SKM-1 treated with dmso at 0.1 percent for 144 hours (cell line): ENCODE measurements at regions not wholly inside any gene's neighbourhood (a gene's known extent, or its start where the extent isn't known, plus 50 kb on each side); places are given as distances from the start of the nearest gene placed in this dataset.
"Not testable (repeated sequence)": the region's sequence is repeated elsewhere in the genome, so short reads cannot be mapped to it uniquely, and the experiment has no call there.

ENCODE experiments used
- DNase-seq: peaks from one replicate; lab custom pipeline; 2025; ENCODE audit not compliant: unreplicated experiment; lab: John Stamatoyannopoulos, UW

GRCh38 chr6:67458265-67458664 is 1176.8 kb upstream of the ADGRB3 start:
- no peak for DNase-seq

GRCh38 chr6:67451874-67452273 is 1183.2 kb upstream of the ADGRB3 start:
- DNase-seq, result no peak

- DNase-seq, result no peak
Observed at GRCh38 chr6:67450641-67451040, 1184.4 kb upstream of the ADGRB3 start.

DNA sequence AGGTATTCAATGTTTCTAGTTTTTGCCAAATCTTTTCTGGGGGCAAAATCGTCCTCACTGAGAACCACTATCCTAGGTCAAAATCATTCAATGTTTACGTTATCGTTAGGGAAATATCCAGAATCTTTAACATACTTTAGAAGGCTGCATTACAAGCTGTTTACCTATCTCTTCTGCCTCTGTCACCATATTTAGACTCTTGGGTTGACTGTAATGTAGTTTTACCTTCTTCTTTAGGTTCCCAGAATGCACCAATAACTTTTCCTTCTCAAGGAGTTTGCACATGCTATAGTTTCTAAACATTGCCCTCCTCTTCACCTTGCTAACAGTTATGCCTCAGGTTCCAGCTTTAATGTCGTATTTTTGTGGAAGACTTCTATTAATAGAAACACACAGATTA is 1185.5 kb upstream of the ADGRB3 start:
- no peak for DNase-seq

- peak; percentile 30 for DNase-seq
Observed at GRCh38 chr6:67433124-67433523, 1202.0 kb upstream of the ADGRB3 start.

DNA sequence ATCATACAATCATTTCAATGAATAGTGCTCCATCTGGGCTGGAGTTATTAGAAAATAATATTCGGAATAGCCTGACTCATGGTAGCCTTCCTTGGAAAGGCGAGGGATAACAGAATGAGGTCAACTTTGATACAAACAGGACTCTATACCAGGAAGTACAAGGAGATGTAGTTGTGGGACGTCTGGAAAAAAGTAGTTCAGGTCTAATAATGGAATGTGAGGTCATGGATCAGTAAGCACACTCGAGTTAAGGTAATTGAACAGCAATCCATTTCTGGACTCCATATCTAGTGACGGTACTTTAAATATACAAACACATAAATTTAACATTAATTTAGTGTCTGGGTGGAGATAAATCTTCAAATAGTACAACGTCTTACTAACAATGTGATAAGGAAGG is 1204.0 kb upstream of the ADGRB3 start:
- DNase-seq, result no peak

DNA sequence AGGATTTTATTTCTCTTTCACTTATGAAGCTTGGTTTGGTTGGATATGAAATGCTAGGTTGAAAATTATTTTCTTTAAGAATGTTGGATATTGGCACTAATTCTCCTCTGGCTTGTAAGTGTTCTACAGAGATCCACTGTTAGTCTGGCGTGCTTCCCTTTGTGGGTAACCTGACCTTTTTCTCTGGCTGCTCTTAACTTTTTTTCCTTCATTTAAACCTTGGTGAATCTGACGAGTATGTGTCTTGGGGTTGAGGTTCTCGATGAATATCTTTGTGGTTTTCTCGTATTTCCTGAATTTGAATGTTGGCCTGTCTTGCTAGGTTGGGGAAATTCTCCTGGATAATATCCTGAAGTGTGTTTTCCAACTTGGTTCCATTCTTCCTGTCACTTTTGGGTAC is 1208.4 kb upstream of the ADGRB3 start:
- DNase-seq, result not testable (repeated sequence)

DNA sequence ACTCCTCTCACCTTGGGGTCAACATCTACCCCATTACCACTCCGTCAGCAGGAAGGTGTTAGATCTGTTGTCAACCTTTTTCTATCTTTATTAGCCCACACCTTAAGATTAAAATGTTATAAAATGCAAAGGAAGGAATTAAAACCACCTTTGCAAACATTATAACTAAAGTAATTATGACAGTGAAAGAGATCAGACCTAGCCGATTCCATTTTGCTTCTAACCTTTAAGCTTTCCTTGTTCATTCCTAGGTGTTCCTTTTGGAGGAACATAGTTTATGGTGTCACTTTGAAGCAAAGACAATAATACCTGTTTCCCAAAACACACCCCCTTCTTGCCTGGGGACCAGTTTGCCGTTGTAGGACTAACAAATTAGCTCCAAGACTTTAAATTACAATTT is 1223.0 kb upstream of the ADGRB3 start:
- DNase-seq, result no peak

DNA sequence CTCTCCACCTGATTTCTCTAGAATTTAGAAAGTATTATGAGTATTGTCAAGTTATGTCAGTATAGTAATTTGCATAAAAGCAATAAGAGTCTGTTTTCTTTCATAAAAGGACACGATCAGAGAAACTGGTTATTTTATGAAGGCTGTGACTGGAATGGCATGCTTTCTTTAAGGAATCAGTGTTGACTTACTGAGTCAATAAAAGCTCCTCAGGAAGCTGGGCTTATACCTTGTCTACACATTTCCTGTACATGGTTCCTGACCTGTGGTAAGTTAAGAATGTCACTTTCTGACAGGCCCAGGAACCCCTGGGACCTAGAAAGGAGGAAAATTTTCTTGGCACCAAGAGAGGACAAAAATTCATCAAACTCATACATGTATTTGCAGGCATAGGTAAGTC is 1224.0 kb upstream of the ADGRB3 start:
- no peak for DNase-seq

GRCh38 chr6:67394254-67394653 is 1240.8 kb upstream of the ADGRB3 start:
- DNase-seq, result no peak

GRCh38 chr6:67393356-67393755 is 1241.7 kb upstream of the ADGRB3 start:
- DNase-seq, result no peak

GRCh38 chr6:67391955-67392354 is 1243.1 kb upstream of the ADGRB3 start:
- DNase-seq, result no peak

GRCh38 chr6:67369679-67370078 is 1265.4 kb upstream of the ADGRB3 start:
- DNase-seq, result no peak

GRCh38 chr6:67362976-67363375 is 1272.1 kb upstream of the ADGRB3 start:
- DNase-seq, result no peak

GRCh38 chr6:67361264-67361663 is 1273.8 kb upstream of the ADGRB3 start:
- DNase-seq, result no peak

GRCh38 chr6:67358241-67358640 is 1276.8 kb upstream of the ADGRB3 start:
- no peak for DNase-seq

GRCh38 chr6:67353861-67354260 is 1281.2 kb upstream of the ADGRB3 start:
- DNase-seq, result no peak

DNA sequence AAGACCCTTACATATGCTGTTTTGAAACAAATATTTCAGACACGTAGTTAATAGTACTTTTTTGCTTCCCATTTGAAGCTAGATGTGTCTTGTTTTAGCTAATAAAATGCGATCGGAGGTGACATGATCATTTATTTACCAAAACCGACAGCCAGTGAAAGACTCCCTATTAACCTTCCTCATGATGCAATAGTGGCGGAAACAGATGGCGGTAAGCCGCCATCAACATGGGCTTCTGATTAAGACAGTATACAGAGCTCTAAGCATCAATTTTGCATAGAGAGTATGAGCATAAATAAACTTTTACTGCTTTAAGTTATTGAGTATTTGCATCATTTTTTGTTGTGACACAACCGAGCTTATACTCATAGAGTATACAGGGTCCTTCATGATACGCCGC is 1282.4 kb upstream of the ADGRB3 start:
- DNase-seq, result no peak

GRCh38 chr6:67350729-67351128 is 1284.4 kb upstream of the ADGRB3 start:
- no peak for DNase-seq

DNA sequence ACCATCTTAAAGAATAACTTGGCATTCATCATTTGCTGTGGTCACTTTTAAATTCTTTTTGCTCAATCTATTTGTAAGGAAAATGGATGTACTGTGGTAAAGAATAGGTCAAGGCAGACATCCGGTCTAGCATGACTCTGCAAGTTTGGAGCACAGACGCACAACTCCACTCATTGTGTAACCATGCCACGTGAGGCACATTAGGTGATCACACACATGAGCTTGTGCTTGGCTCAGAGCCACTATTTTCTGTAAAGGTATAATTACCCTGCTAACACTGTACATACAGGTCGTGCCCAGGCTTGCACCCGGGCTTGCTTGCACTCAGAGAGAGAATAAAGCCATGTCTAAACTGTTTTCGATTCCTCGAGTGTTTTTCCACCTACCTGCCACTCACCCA is 1289.1 kb upstream of the ADGRB3 start:
- DNase-seq, result no peak

GRCh38 chr6:67336014-67336413 is 1299.1 kb upstream of the ADGRB3 start:
- no peak for DNase-seq

DNA sequence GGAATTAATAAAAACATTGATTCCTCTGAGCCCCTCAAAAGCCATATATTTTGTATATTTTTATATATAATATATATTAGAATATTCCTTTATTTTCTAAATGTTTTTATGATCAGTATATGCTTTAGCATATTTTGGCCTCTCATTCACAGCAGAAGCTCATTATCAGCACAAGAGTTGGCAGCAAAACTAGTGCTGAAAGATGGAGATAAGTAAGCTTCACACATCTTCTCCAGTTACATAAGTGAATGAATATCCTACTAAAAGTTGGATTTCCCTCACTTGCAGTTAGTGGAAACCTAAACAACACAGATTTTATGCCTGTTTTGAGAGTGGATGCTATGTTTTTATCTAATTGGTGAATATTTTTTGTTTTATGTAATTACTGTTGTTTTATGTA is 1303.8 kb upstream of the ADGRB3 start:
- DNase-seq, result no peak

DNA sequence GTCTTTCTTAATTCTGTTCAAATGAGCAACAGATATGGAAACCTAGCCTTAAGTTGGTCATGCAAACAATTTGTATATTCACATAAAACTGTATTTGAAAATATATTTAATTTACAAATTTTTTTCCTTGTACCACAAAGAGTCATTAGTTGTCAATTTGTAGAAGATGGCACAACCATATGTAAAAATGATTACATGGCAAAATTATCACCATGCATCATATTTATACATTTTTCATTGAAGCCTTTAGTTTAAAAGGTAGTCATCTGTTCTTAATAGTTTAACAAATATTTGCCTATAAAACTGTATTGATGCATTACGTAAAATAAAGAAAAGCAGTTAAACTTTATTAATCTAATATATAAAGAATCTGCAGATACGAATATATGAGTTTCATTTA is 1306.8 kb upstream of the ADGRB3 start:
- no peak for DNase-seq

DNA sequence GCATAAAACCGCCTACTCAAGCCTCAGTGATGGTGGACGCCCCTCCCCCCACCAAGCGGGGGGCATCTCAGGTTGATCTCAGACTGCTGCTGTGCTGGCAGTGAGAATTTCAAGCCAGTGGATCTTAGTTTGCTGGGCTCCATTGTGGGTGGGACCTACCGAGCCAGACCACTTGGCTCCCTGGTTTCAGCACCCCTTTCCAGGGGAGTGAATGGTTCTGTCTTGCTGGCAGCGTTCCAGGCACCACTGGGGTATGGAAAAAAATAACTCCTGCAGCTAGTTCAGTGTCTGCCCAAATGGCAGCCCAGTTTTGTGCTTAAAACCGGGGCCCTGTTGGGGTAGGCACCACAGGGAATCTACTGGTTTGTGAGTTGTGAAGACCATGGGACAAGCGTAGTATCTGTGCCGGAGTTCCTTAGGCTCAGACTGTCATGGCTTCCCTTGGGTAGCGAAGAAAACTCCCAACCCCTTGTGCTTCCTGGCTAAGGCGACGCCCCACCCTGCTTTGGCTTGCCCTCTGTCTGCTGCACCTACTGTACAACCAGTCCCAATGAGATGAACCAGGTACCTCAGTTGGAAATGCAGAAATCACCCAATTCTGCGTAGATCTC is 1334.5 kb upstream of the ADGRB3 start:
- no peak for DNase-seq
